BLaER1 treated with 17β-estradiol and CSF1 and Interleukin-3, amounts not matched to agents 10 nM and 100 nM (cell line): ENCODE measurements at regions not wholly inside any gene's neighbourhood (a gene's known extent, or its start where the extent isn't known, plus 50 kb on each side); places are given as distances from the start of the nearest gene placed in this dataset.

ENCODE experiments used
- H3K27ac ChIP-seq, 11 experiments: shearing (Covaris generic); formaldehyde crosslinking; 2 replicates each; pipeline ENCODE4 v1.8.1; 2022
- H3K27me3 ChIP-seq, 11 experiments: shearing (Covaris generic); formaldehyde crosslinking; 2 replicates each; pipeline ENCODE4 v1.8.1; 2022
- H3K36me3 ChIP-seq, 11 experiments: shearing (Covaris generic); formaldehyde crosslinking; 2 replicates each; pipeline ENCODE4 v1.8.1; 2022
- H3K4me1 ChIP-seq, 10 experiments: shearing (Covaris generic); formaldehyde crosslinking; 2 replicates each; pipeline ENCODE4 v1.8.1; 2022
- H3K4me2 ChIP-seq, 11 experiments: shearing (Covaris generic); formaldehyde crosslinking; 2 replicates each; pipeline ENCODE4 v1.8.1; 2022
- H3K4me3 ChIP-seq, 10 experiments: shearing (Covaris generic); formaldehyde crosslinking; 2 replicates each; pipeline ENCODE4 v1.8.1; 2022
- H3K9ac ChIP-seq, 11 experiments: shearing (Covaris generic); formaldehyde crosslinking; 2 replicates each; pipeline ENCODE4 v1.8.1; 2022
- H3K9me3 ChIP-seq, 11 experiments: shearing (Covaris generic); formaldehyde crosslinking; replicated peaks in 1 of 11; 2 replicates each; pipeline ENCODE4 v1.8.1; 2022
- H4K20me1 ChIP-seq, 11 experiments: shearing (Covaris generic); formaldehyde crosslinking; 2 replicates each; pipeline ENCODE4 v1.8.1; 2022
- Cebpa-rat ChIP-seq, 11 experiments: shearing (Covaris generic); IDR thresholded peaks; 2 replicates each; pipeline ENCODE4 v1.8.1; 2022

DNA sequence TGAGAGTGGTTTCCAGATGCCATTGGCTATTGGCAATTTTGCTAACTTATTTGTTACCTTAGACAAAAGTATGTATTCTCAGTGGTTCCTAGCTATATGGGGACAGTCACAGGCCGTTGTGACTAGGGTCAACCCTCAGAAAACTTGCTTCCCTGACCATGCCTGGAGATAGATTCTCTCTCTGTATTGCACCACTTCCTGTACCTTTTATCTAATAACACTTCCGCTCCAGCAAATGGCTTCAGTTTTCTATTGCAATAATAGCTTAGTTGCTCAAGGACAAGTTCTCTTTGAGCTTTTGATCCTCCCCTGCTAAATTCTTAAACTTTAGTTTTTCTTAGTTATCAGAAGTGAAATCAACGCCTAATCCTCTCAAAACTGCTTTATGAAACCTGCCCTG lies 338.0 kb downstream of the RMST start:
- Histone ChIP-seq H3K9me3 (no peaks in the 10 kb centered on the region), H3K27me3 (no peaks in the 10 kb centered on the region), H3K4me2 (no peak overlapping the region), H3K4me3 (no peak overlapping the region), H3K9ac (no peak overlapping the region), H3K36me3 (no peaks in the 10 kb centered on the region), H3K27ac (no peak overlapping the region), H3K4me1 (peaks cover 0 to 6% (median 0%) of the 10 kb centered on the region in 10 experiments; a peak in 2 of 20 replicates), H4K20me1 (no peaks in the 10 kb centered on the region)
- no peak for TF ChIP-seq Cebpa-rat (IDR thresholded peaks at IDR 0.05)

GRCh38 chr12:97801471-97802059 lies 339.0 kb downstream of the RMST start:
- Histone ChIP-seq H3K9ac (no peak overlapping the region), H3K4me2 (no peak overlapping the region), H3K27me3 (no peaks in the 10 kb centered on the region), H3K27ac (no peak overlapping the region), H4K20me1 (no peaks in the 10 kb centered on the region), H3K36me3 (no peaks in the 10 kb centered on the region), H3K4me1 (peaks cover 0 to 6% (median 0%) of the 10 kb centered on the region in 10 experiments; a peak in 2 of 20 replicates), H3K4me3 (no peak overlapping the region), H3K9me3 (no peaks in the 10 kb centered on the region)
- no peak for TF ChIP-seq Cebpa-rat (IDR thresholded peaks at IDR 0.05)

DNA sequence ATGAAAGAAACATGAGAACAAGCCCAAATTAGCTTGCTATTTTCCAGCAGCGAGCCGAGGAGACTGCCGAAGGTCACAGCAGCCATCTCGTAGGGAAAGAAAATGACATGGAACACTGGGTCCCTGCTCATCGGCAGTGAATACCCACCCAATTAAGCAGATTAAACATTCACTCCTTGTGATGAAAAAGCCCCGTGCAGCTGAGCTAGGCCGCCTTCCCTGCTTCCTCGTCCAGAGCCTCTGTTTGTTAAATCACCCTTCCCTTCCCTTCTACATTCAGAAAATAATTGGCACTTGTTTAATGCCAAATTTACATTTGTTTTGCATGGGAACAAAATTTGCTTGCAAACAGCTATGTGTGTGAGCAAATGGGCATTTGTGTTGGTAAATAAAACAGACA lies 342.5 kb downstream of the RMST start:
- H4K20me1 ChIP-seq, result no peaks in the 10 kb centered on the region
- H3K36me3 ChIP-seq, result no peaks in the 10 kb centered on the region
- H3K4me3 ChIP-seq, result no peak overlapping the region
- H3K27me3 ChIP-seq, result no peaks in the 10 kb centered on the region
- TF ChIP-seq Cebpa-rat (IDR thresholded peaks at IDR 0.05), result no peak
- no peak overlapping the region for H3K4me2 ChIP-seq
- no peak overlapping the region for H3K9ac ChIP-seq
- no peaks in the 10 kb centered on the region for H3K9me3 ChIP-seq
- peaks cover 0 to 6% (median 0%) of the 10 kb centered on the region in 10 experiments; a peak in 2 of 20 replicates for H3K4me1 ChIP-seq
- H3K27ac ChIP-seq, result no peak overlapping the region

GRCh38 chr12:97813301-97813700 lies 350.7 kb downstream of the RMST start:
- no peaks in the 10 kb centered on the region for H4K20me1 ChIP-seq
- H3K9ac ChIP-seq, result no peak overlapping the region

DNA sequence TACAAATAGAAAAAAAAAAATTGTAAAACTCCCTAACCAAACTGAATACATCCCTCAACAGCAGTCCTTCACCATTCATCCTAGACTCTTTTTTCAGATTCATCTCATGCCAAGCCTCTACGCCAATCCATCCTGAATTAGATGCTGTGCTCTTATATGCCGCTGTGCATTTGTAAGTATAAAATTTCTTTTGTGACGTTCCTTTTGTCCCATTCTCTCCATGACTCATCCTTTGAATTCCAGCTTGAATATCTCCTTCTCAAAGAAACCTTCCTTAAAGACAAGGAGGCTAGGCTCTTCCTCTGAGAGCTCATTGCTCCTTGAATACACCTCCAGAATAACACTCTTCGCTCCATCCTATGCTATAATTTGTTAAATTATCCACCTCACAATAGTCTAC lies 359.2 kb downstream of the RMST start:
- Histone ChIP-seq H3K36me3 (no peaks in the 10 kb centered on the region), H3K4me2 (no peak overlapping the region), H3K9me3 (no peaks in the 10 kb centered on the region), H3K4me3 (no peak overlapping the region), H4K20me1 (no peaks in the 10 kb centered on the region), H3K27me3 (no peaks in the 10 kb centered on the region), H3K9ac (no peak overlapping the region), H3K27ac (no peak overlapping the region), H3K4me1 (0 out of 20 replicates have a peak, but pooled peaks cover 0 to 4% (median 0%) of the 10 kb centered on the region in 10 experiments)
- no peak for TF ChIP-seq Cebpa-rat (IDR thresholded peaks at IDR 0.05)

More at GRCh38 chr12:97813301-97813700, 350.7 kb downstream of the RMST start:
- Histone ChIP-seq H3K9me3 (no peaks in the 10 kb centered on the region), H3K36me3 (no peaks in the 10 kb centered on the region), H3K27me3 (no peaks in the 10 kb centered on the region), H3K4me1 (peaks cover 0 to 5% (median 2%) of the 10 kb centered on the region in 10 experiments; a peak in 5 of 20 replicates), H3K4me3 (no peak overlapping the region), H3K27ac (no peak overlapping the region), H3K4me2 (no peak overlapping the region)
- no peak for TF ChIP-seq Cebpa-rat (IDR thresholded peaks at IDR 0.05)

DNA sequence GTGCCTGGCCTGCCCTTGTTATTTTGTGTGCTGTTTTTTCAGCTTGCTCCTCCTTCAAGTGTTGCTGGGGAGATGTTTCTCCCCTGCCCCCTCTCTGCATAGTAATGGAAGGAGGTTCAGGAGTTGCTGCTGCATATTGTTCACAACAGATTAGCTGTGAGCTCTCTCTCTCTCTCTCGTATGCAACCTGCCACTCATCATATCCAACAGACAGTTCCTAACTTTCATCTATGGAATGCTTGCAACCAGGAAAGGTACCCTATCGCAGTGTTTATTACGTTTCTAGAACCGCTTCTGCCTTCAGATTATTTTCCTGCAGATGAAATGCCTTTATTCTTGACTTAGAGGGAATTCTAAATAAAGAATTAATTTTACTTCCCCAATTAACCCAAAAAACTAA lies 372.9 kb downstream of the RMST start:
- no peaks in the 10 kb centered on the region for H4K20me1 ChIP-seq

DNA sequence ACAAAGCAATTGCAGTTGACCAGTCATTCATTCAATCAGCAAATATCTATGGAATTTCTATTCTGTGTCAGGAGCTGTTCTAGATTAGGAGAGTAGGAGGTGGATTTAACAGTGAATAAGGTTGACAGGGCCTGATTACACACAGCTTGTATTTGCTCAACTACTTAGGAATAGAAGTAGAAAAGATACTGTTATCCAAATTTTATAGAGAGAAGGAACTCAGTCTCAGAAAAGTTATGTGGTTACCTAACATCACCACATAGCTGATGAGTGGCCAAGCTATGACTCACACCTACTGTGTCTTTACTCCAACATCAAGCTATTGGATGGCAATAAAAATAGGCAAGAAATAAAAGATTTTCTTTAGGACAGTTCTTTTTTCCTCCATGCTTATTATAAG lies 374.8 kb downstream of the RMST start:
- Histone ChIP-seq H3K27ac (no peak overlapping the region), H3K4me2 (no peak overlapping the region), H3K9ac (no peak overlapping the region), H3K4me3 (no peak overlapping the region), H3K4me1 (no peaks in the 10 kb centered on the region), H3K9me3 (no peaks in the 10 kb centered on the region), H3K27me3 (no peaks in the 10 kb centered on the region), H4K20me1 (no peaks in the 10 kb centered on the region), H3K36me3 (no peaks in the 10 kb centered on the region)
- no peak for TF ChIP-seq Cebpa-rat (IDR thresholded peaks at IDR 0.05)

More for the DNA sequence above, 372.9 kb downstream of the RMST start:
- Histone ChIP-seq H3K4me2 (no peak overlapping the region), H3K9me3 (no peaks in the 10 kb centered on the region), H3K27ac (no peak overlapping the region), H3K36me3 (no peaks in the 10 kb centered on the region), H3K27me3 (no peaks in the 10 kb centered on the region), H3K4me3 (no peak overlapping the region), H3K4me1 (no peaks in the 10 kb centered on the region), H3K9ac (no peak overlapping the region)
- no peak for TF ChIP-seq Cebpa-rat (IDR thresholded peaks at IDR 0.05)

- H3K27ac ChIP-seq, result no peak overlapping the region
- no peaks in the 10 kb centered on the region for H3K27me3 ChIP-seq
- no peak overlapping the region for H3K4me3 ChIP-seq
- H4K20me1 ChIP-seq, result no peaks in the 10 kb centered on the region
- no peaks in the 10 kb centered on the region; a peak in 1 of 22 replicates for H3K9me3 ChIP-seq
- no peak overlapping the region for H3K9ac ChIP-seq
- H3K36me3 ChIP-seq, result no peaks in the 10 kb centered on the region
- no peaks in the 10 kb centered on the region for H3K4me1 ChIP-seq
- TF ChIP-seq Cebpa-rat (IDR thresholded peaks at IDR 0.05), result no peak
- H3K4me2 ChIP-seq, result no peak overlapping the region
Measured at GRCh38 chr12:97848051-97848450, 385.4 kb downstream of the RMST start.

DNA sequence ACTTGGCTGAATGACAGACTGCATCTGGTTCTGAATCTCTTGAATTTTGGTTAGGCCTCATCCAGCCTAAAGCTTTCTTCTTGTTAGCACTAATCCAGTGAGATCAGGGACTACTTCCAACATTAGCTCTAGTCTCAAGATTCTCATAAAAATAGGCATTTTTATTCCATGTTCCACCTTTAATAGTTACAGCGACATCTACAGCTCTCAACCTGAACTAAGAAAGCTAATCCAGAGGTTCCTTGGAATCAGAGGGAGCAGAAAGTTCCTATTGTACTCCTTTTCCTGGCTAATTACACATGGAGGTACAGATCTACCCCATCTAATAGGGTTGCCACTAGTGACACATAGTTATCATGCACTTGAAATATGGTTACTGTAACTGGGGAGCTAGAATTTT lies 391.9 kb downstream of the RMST start:
- Histone ChIP-seq H3K4me1 (no peaks in the 10 kb centered on the region), H4K20me1 (no peaks in the 10 kb centered on the region), H3K4me2 (no peak overlapping the region), H3K27me3 (no peaks in the 10 kb centered on the region), H3K9me3 (no peaks in the 10 kb centered on the region), H3K27ac (no peak overlapping the region), H3K36me3 (no peaks in the 10 kb centered on the region), H3K9ac (no peak overlapping the region), H3K4me3 (no peak overlapping the region)
- TF ChIP-seq Cebpa-rat (IDR thresholded peaks at IDR 0.05), result no peak

GRCh38 chr12:97862072-97862471 lies 399.5 kb downstream of the RMST start:
- Histone ChIP-seq H4K20me1 (no peaks in the 10 kb centered on the region), H3K36me3 (no peaks in the 10 kb centered on the region), H3K9ac (no peak overlapping the region), H3K4me3 (no peak overlapping the region), H3K9me3 (no peaks in the 10 kb centered on the region), H3K27me3 (no peaks in the 10 kb centered on the region), H3K4me2 (no peak overlapping the region), H3K27ac (no peak overlapping the region), H3K4me1 (no peaks in the 10 kb centered on the region)
- TF ChIP-seq Cebpa-rat (IDR thresholded peaks at IDR 0.05), result no peak
